Choroid plexus epithelial cell (primary cell): ENCODE measurements at regions not wholly inside any gene's neighbourhood (a gene's known extent, or its start where the extent isn't known, plus 50 kb on each side); places are given as distances from the start of the nearest gene placed in this dataset.

Experiments used
- DNase-seq: peaks from one replicate; pipeline ENCODE4 v3.0.0-alpha.2; 2010; ENCODE audit warnings: low read depth
- H3K4me3 ChIP-seq: 2 replicates; pipeline ENCODE4 v1.5.1; 2011; ENCODE audit warnings: low read depth, mild to moderate bottlenecking, control low read depth, low read length, moderate library complexity
- CTCF ChIP-seq: conservative IDR thresholded peaks from 2 replicates; pipeline ENCODE4 v1.5.1; 2011; ENCODE audit warnings: low read depth, mild to moderate bottlenecking, control low read depth, inconsistent platforms, low read length, moderate library complexity

GRCh38 chr4:97386969-97387368, 756.3 kb downstream of the STPG2 start:
- no peak overlapping the region for H3K4me3 ChIP-seq
- TF ChIP-seq CTCF, result no peak
- DNase-seq, result no peak

- H3K4me3 ChIP-seq, result no peak overlapping the region
- DNase-seq, result peak; percentile 1
- TF ChIP-seq CTCF, result no peak
These were observed 748.6 kb downstream of the STPG2 start for GRCh38 chr4:97394653-97395052.

- DNase-seq, result no peak
- no peak for TF ChIP-seq CTCF
- H3K4me3 ChIP-seq, result no peak overlapping the region
These were observed 747.2 kb downstream of the STPG2 start for GRCh38 chr4:97396097-97396496.

- no peak for TF ChIP-seq CTCF
- DNase-seq, result no peak
- H3K4me3 ChIP-seq, result no peak overlapping the region
These were observed 746.7 kb downstream of the STPG2 start for GRCh38 chr4:97396605-97397004.

GRCh38 chr4:97404876-97405523, 738.3 kb downstream of the STPG2 start:
- no peak for DNase-seq
- no peak for TF ChIP-seq CTCF
- no peak overlapping the region for H3K4me3 ChIP-seq

GRCh38 chr4:97411356-97411755, 731.9 kb downstream of the STPG2 start:
- TF ChIP-seq CTCF, result no peak
- H3K4me3 ChIP-seq, result no peak overlapping the region
- no peak for DNase-seq

- no peak overlapping the region for H3K4me3 ChIP-seq
- TF ChIP-seq CTCF, result no peak
- no peak for DNase-seq
These were observed 730.9 kb downstream of the STPG2 start for GRCh38 chr4:97412331-97412730.
